GM21360 (cell line): ENCODE measurements at regions not wholly inside any gene's neighbourhood (a gene's known extent, or its start where the extent isn't known, plus 50 kb on each side); places are given as distances from the start of the nearest gene placed in this dataset.
"Not testable (repeated sequence)": the region's sequence is repeated elsewhere in the genome, so short reads cannot be mapped to it uniquely, and the experiment has no call there.

ENCODE experiments used
- ATAC-seq: cut with Tn5 transposase; IDR thresholded peaks from one replicate; pipeline ENCODE4 v1.9.1; 2021; ENCODE audit warnings: mild to moderate bottlenecking, moderate library complexity; ENCODE audit not compliant: unreplicated experiment

- ATAC-seq: no peak
Observed at GRCh38 chr7:81197266-81197665, 278.4 kb upstream of the SEMA3C start.

GRCh38 chr7:81195033-81195432, 276.2 kb upstream of the SEMA3C start:
- ATAC-seq: no peak

- no peak for ATAC-seq
Observed at GRCh38 chr7:81190997-81191768, 272.3 kb upstream of the SEMA3C start.

- no peak for ATAC-seq
Observed at GRCh38 chr7:81187753-81188152, 268.9 kb upstream of the SEMA3C start.

- ATAC-seq: no peak
Observed at GRCh38 chr7:81186691-81187090, 267.8 kb upstream of the SEMA3C start.

GRCh38 chr7:81185072-81185471, 266.2 kb upstream of the SEMA3C start:
- no peak for ATAC-seq

GRCh38 chr7:81183326-81183725, 264.5 kb upstream of the SEMA3C start:
- ATAC-seq: no peak

GRCh38 chr7:81182056-81182455, 263.2 kb upstream of the SEMA3C start:
- ATAC-seq: not testable (repeated sequence)

GRCh38 chr7:81181066-81181465, 262.2 kb upstream of the SEMA3C start:
- no peak for ATAC-seq

- ATAC-seq: no peak
Observed at GRCh38 chr7:81180573-81180972, 261.7 kb upstream of the SEMA3C start.

- ATAC-seq: no peak
Observed at GRCh38 chr7:81175275-81175940, 256.6 kb upstream of the SEMA3C start.

GRCh38 chr7:81173766-81174281, 255.0 kb upstream of the SEMA3C start:
- no peak for ATAC-seq

- no peak for ATAC-seq
Observed at GRCh38 chr7:81170291-81170690, 251.4 kb upstream of the SEMA3C start.

GRCh38 chr7:81167934-81168333, 249.1 kb upstream of the SEMA3C start:
- no peak for ATAC-seq

- ATAC-seq: no peak
Observed at GRCh38 chr7:81165070-81165469, 246.2 kb upstream of the SEMA3C start.

- ATAC-seq: no peak
Observed at GRCh38 chr7:81162771-81163525, 244.1 kb upstream of the SEMA3C start.

GRCh38 chr7:81162234-81162633, 243.4 kb upstream of the SEMA3C start:
- no peak for ATAC-seq

GRCh38 chr7:81161451-81162075, 242.7 kb upstream of the SEMA3C start:
- no peak for ATAC-seq

GRCh38 chr7:81159402-81159801, 240.6 kb upstream of the SEMA3C start:
- ATAC-seq: no peak

- ATAC-seq: no peak
Observed at GRCh38 chr7:81158189-81158588, 239.3 kb upstream of the SEMA3C start.
